ENCODE measurements at regions not wholly inside any gene's neighbourhood (a gene's known extent, or its start where the extent isn't known, plus 50 kb on each side); places are given as distances from the start of the nearest gene placed in this dataset.

- Histone ChIP-seq H3K4me3 (no peak overlapping the region), H3K4me2 (no peak overlapping the region), H3K4me1 (replicated peaks; ENCODE audit: insufficient read depth) (no peaks in the 10 kb centered on the region), H3K27me3 (ENCODE audit: insufficient read depth, low read depth) (no peaks in the 10 kb centered on the region), H3K79me2 (ENCODE audit: low read depth) (no peaks in the 10 kb centered on the region), H2AFZ (no peak overlapping the region), H4K20me1 (ENCODE audit: insufficient read depth) (no peaks in the 10 kb centered on the region; the same call in 1 of the 2 replicates), H3K9me3 (ENCODE audit: insufficient read depth, low read depth) (no peaks in the 10 kb centered on the region), H3F3A (ENCODE audit: insufficient read depth, low read depth) (no peaks in the 10 kb centered on the region), H3K27ac (no peak overlapping the region), H3K9me2 (ENCODE audit: insufficient read depth) (no peaks in the 10 kb centered on the region; the same call in 1 of the 2 replicates), H3K36me3 (ENCODE audit: low read depth) (no peaks in the 10 kb centered on the region)
- POLR2A ChIA-PET (ENCODE audit: unreplicated experiment) = no interaction called here
- intact Hi-C loops (cut with micrococcal nuclease; ENCODE audit: unreplicated experiment) = no loop called here
- TF ChIP-seq CTCF (conservative IDR thresholded peaks at IDR 0.05) = no peak
- TF ChIP-seq EZH2 (IDR thresholded peaks at IDR 0.05; ENCODE audit: low read depth) = no peak
- no TSS peak for BruUV-seq (replicated peaks)
- DNase-seq = no peak
- CTCF ChIA-PET = no interaction called here
Measured at GRCh38 chr3:5741017-5741416, 553.5 kb downstream of the EDEM1 start.

GRCh38 chr3:5750091-5750490, 562.6 kb downstream of the EDEM1 start:
- H3K79me2 ChIP-seq (ENCODE audit: low read depth) = no peaks in the 10 kb centered on the region
- BruUV-seq (replicated peaks) = no TSS peak
- intact Hi-C loops (cut with micrococcal nuclease; ENCODE audit: unreplicated experiment) = no loop called here
- H3K27ac ChIP-seq = no peak overlapping the region
- H3K4me1 ChIP-seq (replicated peaks; ENCODE audit: insufficient read depth) = no peaks in the 10 kb centered on the region
- no peaks in the 10 kb centered on the region for H3K36me3 ChIP-seq (ENCODE audit: low read depth)
- no peaks in the 10 kb centered on the region for H4K20me1 ChIP-seq (ENCODE audit: insufficient read depth)
- H2AFZ ChIP-seq = no peak overlapping the region
- no peak overlapping the region for H3K4me2 ChIP-seq
- ChIA-PET POLR2A (ENCODE audit: unreplicated experiment) (no interaction called here), CTCF (no interaction called here)
- H3K27me3 ChIP-seq (ENCODE audit: insufficient read depth, low read depth) = no peaks in the 10 kb centered on the region
- H3K9me3 ChIP-seq (ENCODE audit: insufficient read depth, low read depth) = no peaks in the 10 kb centered on the region
- H3K9me2 ChIP-seq (ENCODE audit: insufficient read depth) = no peaks in the 10 kb centered on the region
- H3F3A ChIP-seq (ENCODE audit: insufficient read depth, low read depth) = no peaks in the 10 kb centered on the region
- H3K4me3 ChIP-seq = no peak overlapping the region
- no peak for DNase-seq
- TF ChIP-seq CTCF (conservative IDR thresholded peaks at IDR 0.05) = no peak
- TF ChIP-seq EZH2 (IDR thresholded peaks at IDR 0.05; ENCODE audit: low read depth) = no peak

- H4K20me1 ChIP-seq (ENCODE audit: insufficient read depth) = no peaks in the 10 kb centered on the region
- no peaks in the 10 kb centered on the region for H3K36me3 ChIP-seq (ENCODE audit: low read depth)
- no peaks in the 10 kb centered on the region for H3K79me2 ChIP-seq (ENCODE audit: low read depth)
- POLR2A ChIA-PET (ENCODE audit: unreplicated experiment) = no interaction called here
- H3K9me3 ChIP-seq (ENCODE audit: insufficient read depth, low read depth) = no peaks in the 10 kb centered on the region
- no peak overlapping the region for H3K4me3 ChIP-seq
- H3K4me2 ChIP-seq = no peak overlapping the region
- no peaks in the 10 kb centered on the region for H3K27me3 ChIP-seq (ENCODE audit: insufficient read depth, low read depth)
- H3K4me1 ChIP-seq (replicated peaks; ENCODE audit: insufficient read depth) = no peaks in the 10 kb centered on the region
- DNase-seq = no peak
- no peak overlapping the region for H2AFZ ChIP-seq
- TF ChIP-seq CTCF (conservative IDR thresholded peaks at IDR 0.05) (no peak), EZH2 (IDR thresholded peaks at IDR 0.05; ENCODE audit: low read depth) (no peak)
- H3K9me2 ChIP-seq (ENCODE audit: insufficient read depth) = no peaks in the 10 kb centered on the region
- intact Hi-C loops (cut with micrococcal nuclease; ENCODE audit: unreplicated experiment) = no loop called here
- BruUV-seq (replicated peaks) = no TSS peak
- CTCF ChIA-PET = no interaction called here
- H3F3A ChIP-seq (ENCODE audit: insufficient read depth, low read depth) = no peaks in the 10 kb centered on the region
- H3K27ac ChIP-seq = no peak overlapping the region
Measured at GRCh38 chr3:5750874-5751640, 563.5 kb downstream of the EDEM1 start.
